Gastroesophageal sphincter (tissue), 3 donors: ENCODE measurements at regions not wholly inside any gene's neighbourhood (a gene's known extent, or its start where the extent isn't known, plus 50 kb on each side); places are given as distances from the start of the nearest gene placed in this dataset.

Source experiments
- EP300 ChIP-seq: sonication (generic); formaldehyde crosslinking; IDR thresholded peaks from one replicate; pipeline ENCODE4 v1.6.1; 2017; ENCODE audit warnings: antibody characterized with exemption, mild to moderate bottlenecking
- POLR2A ChIP-seq, 2 donors: fragments of 450-650 bp; IDR thresholded peaks; one replicate each; pipeline ENCODE4 v1.6.1; 2017; ENCODE audit warnings: antibody characterized with exemption in 2 of 2, mild to moderate bottlenecking in 2 of 2, moderate library complexity in 1 of 2
- TF ChIP-seq, protein P1 (sequence below), 4 experiments: fragments of 200-600 bp in 2 of 4; fragments of 450-650 bp in 2 of 4; sonication (generic) in 1 of 4; IDR thresholded peaks; one replicate each; pipeline ENCODE4 v1.5.1; 2017 to 2019; ENCODE audit warnings: antibody characterized with exemption in 4 of 4, mild to moderate bottlenecking in 2 of 4, moderate library complexity in 2 of 4

DNA sequence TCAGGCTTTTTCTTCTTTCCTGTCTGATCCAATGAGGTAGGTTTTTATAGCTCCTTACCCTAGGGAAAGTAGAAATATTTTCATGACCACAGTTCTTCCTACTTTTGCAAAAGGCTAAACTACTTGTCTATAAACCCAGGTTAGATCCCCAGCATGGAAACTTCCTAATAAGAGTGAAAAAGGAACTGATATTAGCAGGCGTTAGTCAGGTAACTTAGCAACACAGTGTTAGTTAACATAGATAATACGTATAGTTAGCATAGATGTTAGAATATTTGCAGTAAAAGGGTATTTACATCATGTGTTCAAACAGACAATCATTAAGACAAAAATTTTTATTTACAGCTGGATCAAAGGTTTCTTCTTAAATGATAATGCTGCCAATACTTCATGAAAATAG is 162.9 kb upstream of the DAB2 start:
- TF ChIP-seq, protein P1, sequence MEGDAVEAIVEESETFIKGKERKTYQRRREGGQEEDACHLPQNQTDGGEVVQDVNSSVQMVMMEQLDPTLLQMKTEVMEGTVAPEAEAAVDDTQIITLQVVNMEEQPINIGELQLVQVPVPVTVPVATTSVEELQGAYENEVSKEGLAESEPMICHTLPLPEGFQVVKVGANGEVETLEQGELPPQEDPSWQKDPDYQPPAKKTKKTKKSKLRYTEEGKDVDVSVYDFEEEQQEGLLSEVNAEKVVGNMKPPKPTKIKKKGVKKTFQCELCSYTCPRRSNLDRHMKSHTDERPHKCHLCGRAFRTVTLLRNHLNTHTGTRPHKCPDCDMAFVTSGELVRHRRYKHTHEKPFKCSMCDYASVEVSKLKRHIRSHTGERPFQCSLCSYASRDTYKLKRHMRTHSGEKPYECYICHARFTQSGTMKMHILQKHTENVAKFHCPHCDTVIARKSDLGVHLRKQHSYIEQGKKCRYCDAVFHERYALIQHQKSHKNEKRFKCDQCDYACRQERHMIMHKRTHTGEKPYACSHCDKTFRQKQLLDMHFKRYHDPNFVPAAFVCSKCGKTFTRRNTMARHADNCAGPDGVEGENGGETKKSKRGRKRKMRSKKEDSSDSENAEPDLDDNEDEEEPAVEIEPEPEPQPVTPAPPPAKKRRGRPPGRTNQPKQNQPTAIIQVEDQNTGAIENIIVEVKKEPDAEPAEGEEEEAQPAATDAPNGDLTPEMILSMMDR (IDR thresholded peaks at IDR 0.05): no peak
- TF ChIP-seq POLR2A (IDR thresholded peaks at IDR 0.05) (no peak), EP300 (no peak)
